Thyroid gland (tissue), 4 donors: ENCODE measurements at regions not wholly inside any gene's neighbourhood (a gene's known extent, or its start where the extent isn't known, plus 50 kb on each side); places are given as distances from the start of the nearest gene placed in this dataset.

Experiments used
- DNase-seq, 2 donors: peaks; one replicate each; pipeline ENCODE4 v3.0.0-alpha.2; 2019
- H3K27ac ChIP-seq, 3 donors: fragments of 200-600 bp; sonication (generic); 1 replicate in 2 of 3; 2 replicates in 1 of 3; pipeline ENCODE4 v1.5.1; 2016 to 2019; ENCODE audit warnings: mild to moderate bottlenecking in 1 of 3, moderate library complexity in 1 of 3
- H3K27me3 ChIP-seq: fragments of 200-600 bp; sonication (generic); one replicate; pipeline ENCODE4 v1.5.1; 2019
- H3K36me3 ChIP-seq, 2 donors: fragments of 200-600 bp; sonication (generic); one replicate each; pipeline ENCODE4 v1.5.1; 2016 to 2019
- H3K4me1 ChIP-seq, 2 donors: fragments of 200-600 bp; sonication (generic); one replicate each; pipeline ENCODE4 v1.5.1; 2017 to 2019
- H3K4me3 ChIP-seq, 3 donors: fragments of 200-600 bp; sonication (generic); replicated peaks in 1 of 3; 1 replicate in 2 of 3; 2 replicates in 1 of 3; pipeline ENCODE4 v1.5.1; 2016; ENCODE audit warnings: mild to moderate bottlenecking in 1 of 3
- H3K9me3 ChIP-seq: fragments of 200-600 bp; sonication (generic); one replicate; pipeline ENCODE4 v1.5.1; 2017
- CTCF ChIP-seq, 6 experiments: fragments of 200-600 bp in 3 of 6; fragments of 450-650 bp in 3 of 6; sonication (generic) in 3 of 6; IDR thresholded peaks; one replicate each; pipeline ENCODE4 v1.5.1; 2016 to 2019; ENCODE audit warnings: antibody characterized with exemption in 6 of 6, mild to moderate bottlenecking in 2 of 6, inconsistent platforms in 1 of 6, moderate library complexity in 1 of 6
- POLR2A ChIP-seq, 2 donors: fragments of 450-650 bp; IDR thresholded peaks; one replicate each; pipeline ENCODE4 v1.6.1; 2017; ENCODE audit warnings: antibody characterized with exemption in 2 of 2, mild to moderate bottlenecking in 2 of 2, moderate library complexity in 1 of 2
- WGBS, 2 donors: methylation state at CpG; one replicate each; pipeline ENCODE4 v1.1.5; 2017; 5-methylcytosine and 5-hydroxymethylcytosine counted together
- intact Hi-C: fragments of 100-400 bp; cut with DNase I; formaldehyde crosslinking; loops from one replicate; pipeline ENCODE4 v1.15.1; 2023

GRCh38 chr2:51986101-51986500 lies 954.2 kb upstream of the NRXN1 start:
- H3K4me1 ChIP-seq: no peaks in the 10 kb centered on the region
- WGBS, 2 donors: 86 to 93% methylated on average over 2 of the region's 2 CpGs
- TF ChIP-seq POLR2A (IDR thresholded peaks at IDR 0.05) (no peak), CTCF (IDR thresholded peaks at IDR 0.05) (no peak)
- no peak overlapping the region for H3K4me3 ChIP-seq
- H3K27ac ChIP-seq: no peak overlapping the region
- intact Hi-C loops: no loop called here
- H3K36me3 ChIP-seq: no peaks in the 10 kb centered on the region
- H3K27me3 ChIP-seq: no peaks in the 10 kb centered on the region
- DNase-seq: no peak
- H3K9me3 ChIP-seq: no peaks in the 10 kb centered on the region

DNA sequence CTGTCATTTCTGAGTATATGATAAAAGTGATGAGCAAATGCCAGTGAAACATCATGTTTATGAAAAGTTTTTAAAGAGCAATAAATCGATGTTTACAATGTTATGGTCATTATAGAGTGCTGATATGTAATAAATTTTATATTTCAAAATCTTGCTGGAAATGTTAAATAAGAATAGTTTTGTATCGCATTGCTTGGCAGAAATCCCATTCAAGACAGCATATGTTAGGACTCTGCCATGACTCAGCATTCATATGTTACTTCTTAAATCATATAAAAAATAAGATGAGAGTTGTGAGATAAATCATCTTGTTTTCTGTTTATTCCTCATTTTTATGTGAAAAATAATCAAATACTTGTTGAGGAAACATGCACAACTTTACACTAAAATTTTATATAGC lies 949.9 kb upstream of the NRXN1 start:
- Histone ChIP-seq H3K4me3 (no peak overlapping the region), H3K9me3 (no peaks in the 10 kb centered on the region)
- WGBS, 2 donors: 79 to 85% methylated on average over 2 of the region's 2 CpGs

GRCh38 chr2:51976623-51977022 lies 944.7 kb upstream of the NRXN1 start:
- WGBS, 2 donors: 80 to 81% methylated on average over 2 of the region's 2 CpGs
- H3K36me3 ChIP-seq: no peaks in the 10 kb centered on the region
- no peak overlapping the region for H3K27ac ChIP-seq
- no peak for DNase-seq
- no peaks in the 10 kb centered on the region for H3K27me3 ChIP-seq
- intact Hi-C loops: no loop called here
- no peaks in the 10 kb centered on the region for H3K9me3 ChIP-seq
- TF ChIP-seq CTCF (IDR thresholded peaks at IDR 0.05) (no peak), POLR2A (IDR thresholded peaks at IDR 0.05) (no peak)
- no peaks in the 10 kb centered on the region for H3K4me1 ChIP-seq
- no peak overlapping the region for H3K4me3 ChIP-seq

More for the DNA sequence above, 949.9 kb upstream of the NRXN1 start:
- intact Hi-C loops: no loop called here
- H3K4me1 ChIP-seq: no peaks in the 10 kb centered on the region
- DNase-seq: no peak
- no peaks in the 10 kb centered on the region for H3K27me3 ChIP-seq
- TF ChIP-seq POLR2A (IDR thresholded peaks at IDR 0.05) (no peak), CTCF (IDR thresholded peaks at IDR 0.05) (no peak)
- no peaks in the 10 kb centered on the region for H3K36me3 ChIP-seq
- H3K27ac ChIP-seq: no peak overlapping the region

DNA sequence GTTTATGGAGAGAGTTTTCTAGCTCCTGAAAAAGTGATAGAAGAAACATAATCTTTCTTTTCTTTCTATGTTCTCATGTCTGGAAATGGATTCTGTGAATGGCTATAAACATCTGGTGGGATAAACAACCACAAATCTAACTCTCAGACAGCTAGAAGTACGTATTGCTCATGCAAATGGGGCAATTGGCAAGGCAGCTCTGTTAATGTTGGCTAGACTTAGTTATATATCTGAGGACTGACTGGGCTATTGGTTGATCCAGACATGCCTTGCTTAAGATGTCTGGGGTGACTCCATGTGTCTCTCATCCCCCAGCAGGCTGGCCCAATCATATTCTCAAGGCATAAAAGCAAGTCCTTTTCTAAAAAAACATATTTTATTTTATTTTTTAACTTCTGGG lies 939.2 kb upstream of the NRXN1 start:
- intact Hi-C loops: no loop called here
- Histone ChIP-seq H3K27me3 (no peaks in the 10 kb centered on the region), H3K4me1 (no peaks in the 10 kb centered on the region), H3K9me3 (no peaks in the 10 kb centered on the region), H3K4me3 (no peak overlapping the region), H3K27ac (no peak overlapping the region), H3K36me3 (no peaks in the 10 kb centered on the region)
- TF ChIP-seq CTCF (IDR thresholded peaks at IDR 0.05) (no peak), POLR2A (IDR thresholded peaks at IDR 0.05) (no peak)
- DNase-seq: no peak
- 36 to 89% methylated on average over 1 of the region's 1 CpG for WGBS, 2 donors

DNA sequence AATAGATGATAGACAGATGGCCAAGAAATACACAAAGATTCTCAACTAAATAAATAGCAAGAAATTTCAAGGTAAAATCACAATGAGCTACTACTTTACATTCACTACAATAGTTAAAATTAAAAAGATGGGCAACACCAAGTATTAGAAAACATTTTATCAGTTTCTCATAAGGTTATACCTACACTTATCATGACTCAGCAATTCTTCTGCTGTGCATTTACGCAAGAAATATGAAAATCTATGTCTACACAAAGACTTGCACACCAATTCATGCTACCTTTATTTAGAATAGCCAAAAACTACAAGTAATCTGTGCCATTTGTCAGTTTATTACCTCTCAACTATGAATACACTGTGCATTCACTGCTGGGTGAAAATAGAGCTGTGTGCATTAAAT lies 937.4 kb upstream of the NRXN1 start:
- H3K4me3 ChIP-seq: no peak overlapping the region
- WGBS, 2 donors: 43 to 83% methylated on average over 1 of the region's 1 CpG
- DNase-seq: no peak
- intact Hi-C loops: no loop called here
- no peak overlapping the region for H3K27ac ChIP-seq
- no peaks in the 10 kb centered on the region for H3K9me3 ChIP-seq
- H3K27me3 ChIP-seq: no peaks in the 10 kb centered on the region
- H3K36me3 ChIP-seq: no peaks in the 10 kb centered on the region
- TF ChIP-seq POLR2A (IDR thresholded peaks at IDR 0.05) (no peak), CTCF (IDR thresholded peaks at IDR 0.05) (no peak)
- H3K4me1 ChIP-seq: no peaks in the 10 kb centered on the region
